DND-41 (cell line): ENCODE measurements at regions not wholly inside any gene's neighbourhood (a gene's known extent, or its start where the extent isn't known, plus 50 kb on each side); places are given as distances from the start of the nearest gene placed in this dataset.

ENCODE experiments used
- ATAC-seq: fragments of 200-7000 bp; cut with Tn5 transposase; 3 replicates; pipeline ENCODE4 v1.9.1; 2021; ENCODE audit warnings: low read depth; ENCODE audit not compliant: insufficient read depth
- DNase-seq: peaks from one replicate; pipeline ENCODE4 v3.0.0-alpha.2; 2020
- H2AFZ ChIP-seq: 2 replicates; pipeline ENCODE4 v1.6.0; 2012; ENCODE audit warnings: low read depth, low read length
- H3K27ac ChIP-seq: 2 replicates; pipeline ENCODE4 v1.5.1; 2012; ENCODE audit warnings: low read length, inconsistent platforms
- H3K27me3 ChIP-seq: fragments of 200-600 bp; sonication (generic); 2 replicates; pipeline ENCODE4 v1.6.0; 2012; ENCODE audit warnings: low read length, mild to moderate bottlenecking, inconsistent platforms; ENCODE audit not compliant: insufficient read depth, poor library complexity
- H3K36me3 ChIP-seq: 2 replicates; pipeline ENCODE4 v1.5.1; 2012; ENCODE audit warnings: low read length, inconsistent platforms; ENCODE audit not compliant: insufficient read depth
- H3K4me1 ChIP-seq: 2 replicates; pipeline ENCODE4 v1.5.1; 2012; ENCODE audit warnings: mild to moderate bottlenecking, low read length; ENCODE audit not compliant: insufficient read depth
- H3K4me2 ChIP-seq: 2 replicates; pipeline ENCODE4 v1.6.0; 2012; ENCODE audit warnings: mild to moderate bottlenecking, moderate library complexity, low read length, inconsistent platforms; ENCODE audit not compliant: insufficient read depth
- H3K4me3 ChIP-seq, 2 experiments: fragments of 200-600 bp in 1 of 2; shearing (Covaris generic) in 1 of 2; 2 replicates each; pipeline ENCODE4 v1.5.1; 2012 to 2016; ENCODE audit warnings: inconsistent platforms in 2 of 2, low read length in 2 of 2, mild to moderate bottlenecking in 2 of 2, low read depth in 1 of 2, moderate library complexity in 1 of 2
- H3K79me2 ChIP-seq: 2 replicates; pipeline ENCODE4 v1.6.0; 2012; ENCODE audit warnings: low read length, inconsistent platforms; ENCODE audit not compliant: insufficient read depth
- H3K9ac ChIP-seq: 2 replicates; pipeline ENCODE4 v1.6.0; 2012; ENCODE audit warnings: low read depth, mild to moderate bottlenecking, inconsistent platforms, low read length, moderate library complexity
- H3K9me3 ChIP-seq: 2 replicates; pipeline ENCODE4 v1.5.1; 2012; ENCODE audit warnings: low read length, moderate library complexity, mild to moderate bottlenecking, inconsistent platforms; ENCODE audit not compliant: insufficient read depth, severe bottlenecking
- H4K20me1 ChIP-seq: 2 replicates; pipeline ENCODE4 v1.6.0; 2012; ENCODE audit warnings: low read length; ENCODE audit not compliant: insufficient read depth
- EZH2 ChIP-seq: IDR thresholded peaks from 3 replicates; pipeline ENCODE4 v1.6.1; 2012; ENCODE audit warnings: borderline replicate concordance, low read depth, mild to moderate bottlenecking, moderate library complexity, low read length, inconsistent platforms; ENCODE audit not compliant: severe bottlenecking
- TF ChIP-seq, protein P1 (sequence below): IDR thresholded peaks from 2 replicates; pipeline ENCODE4 v1.5.1; 2012; ENCODE audit warnings: borderline replicate concordance, low read length, moderate library complexity, mild to moderate bottlenecking; ENCODE audit not compliant: poor library complexity, severe bottlenecking; ENCODE audit errors: extremely low read depth

- H3K4me1 ChIP-seq: no peaks in the 10 kb centered on the region
- H3K9me3 ChIP-seq: no peaks in the 10 kb centered on the region
- DNase-seq (no peak), ATAC-seq (no peak)
- H3K4me3 ChIP-seq: no peak overlapping the region
- TF ChIP-seq EZH2: no peak
- TF ChIP-seq, protein P1, sequence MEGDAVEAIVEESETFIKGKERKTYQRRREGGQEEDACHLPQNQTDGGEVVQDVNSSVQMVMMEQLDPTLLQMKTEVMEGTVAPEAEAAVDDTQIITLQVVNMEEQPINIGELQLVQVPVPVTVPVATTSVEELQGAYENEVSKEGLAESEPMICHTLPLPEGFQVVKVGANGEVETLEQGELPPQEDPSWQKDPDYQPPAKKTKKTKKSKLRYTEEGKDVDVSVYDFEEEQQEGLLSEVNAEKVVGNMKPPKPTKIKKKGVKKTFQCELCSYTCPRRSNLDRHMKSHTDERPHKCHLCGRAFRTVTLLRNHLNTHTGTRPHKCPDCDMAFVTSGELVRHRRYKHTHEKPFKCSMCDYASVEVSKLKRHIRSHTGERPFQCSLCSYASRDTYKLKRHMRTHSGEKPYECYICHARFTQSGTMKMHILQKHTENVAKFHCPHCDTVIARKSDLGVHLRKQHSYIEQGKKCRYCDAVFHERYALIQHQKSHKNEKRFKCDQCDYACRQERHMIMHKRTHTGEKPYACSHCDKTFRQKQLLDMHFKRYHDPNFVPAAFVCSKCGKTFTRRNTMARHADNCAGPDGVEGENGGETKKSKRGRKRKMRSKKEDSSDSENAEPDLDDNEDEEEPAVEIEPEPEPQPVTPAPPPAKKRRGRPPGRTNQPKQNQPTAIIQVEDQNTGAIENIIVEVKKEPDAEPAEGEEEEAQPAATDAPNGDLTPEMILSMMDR: no peak
- H3K27ac ChIP-seq: no peak overlapping the region
- H3K27me3 ChIP-seq: peaks cover 20% of the 10 kb centered on the region
- no peak overlapping the region for H3K4me2 ChIP-seq
- H3K36me3 ChIP-seq: no peaks in the 10 kb centered on the region
- H3K9ac ChIP-seq: no peak overlapping the region
- no peaks in the 10 kb centered on the region for H3K79me2 ChIP-seq
- H4K20me1 ChIP-seq: no peaks in the 10 kb centered on the region
- no peak overlapping the region for H2AFZ ChIP-seq
Measured at GRCh38 chr2:41934329-41934958, 113.4 kb upstream of the PKDCC start.

- no peaks in the 10 kb centered on the region for H3K4me1 ChIP-seq
- H3K9ac ChIP-seq: no peak overlapping the region
- H4K20me1 ChIP-seq: no peaks in the 10 kb centered on the region
- H3K36me3 ChIP-seq: no peaks in the 10 kb centered on the region
- DNase-seq: no peak
- peaks cover 20% of the 10 kb centered on the region for H3K27me3 ChIP-seq
- H3K4me2 ChIP-seq: no peak overlapping the region
- no peaks in the 10 kb centered on the region for H3K79me2 ChIP-seq
- no peak overlapping the region for H2AFZ ChIP-seq
- H3K4me3 ChIP-seq: no peak overlapping the region
- no peak for ATAC-seq
- TF ChIP-seq EZH2: no peak
- TF ChIP-seq, protein P1: no peak
- H3K9me3 ChIP-seq: no peaks in the 10 kb centered on the region
- H3K27ac ChIP-seq: no peak overlapping the region
Measured at GRCh38 chr2:41935002-41935401, 112.8 kb upstream of the PKDCC start.

- TF ChIP-seq, protein P1: no peak
- TF ChIP-seq EZH2: no peak
- Histone ChIP-seq H3K79me2 (no peaks in the 10 kb centered on the region), H3K9ac (no peak overlapping the region), H4K20me1 (no peaks in the 10 kb centered on the region), H3K27me3 (peaks cover 20% of the 10 kb centered on the region), H3K4me1 (no peaks in the 10 kb centered on the region), H2AFZ (no peak overlapping the region), H3K9me3 (no peaks in the 10 kb centered on the region), H3K4me2 (no peak overlapping the region), H3K36me3 (no peaks in the 10 kb centered on the region), H3K27ac (no peak overlapping the region), H3K4me3 (no peak overlapping the region)
- no peak for ATAC-seq
- DNase-seq: no peak
Measured at GRCh38 chr2:41935825-41936224, 112.0 kb upstream of the PKDCC start.
